ENCODE measurements at regions not wholly inside any gene's neighbourhood (a gene's known extent, or its start where the extent isn't known, plus 50 kb on each side); places are given as distances from the start of the nearest gene placed in this dataset.

DNA sequence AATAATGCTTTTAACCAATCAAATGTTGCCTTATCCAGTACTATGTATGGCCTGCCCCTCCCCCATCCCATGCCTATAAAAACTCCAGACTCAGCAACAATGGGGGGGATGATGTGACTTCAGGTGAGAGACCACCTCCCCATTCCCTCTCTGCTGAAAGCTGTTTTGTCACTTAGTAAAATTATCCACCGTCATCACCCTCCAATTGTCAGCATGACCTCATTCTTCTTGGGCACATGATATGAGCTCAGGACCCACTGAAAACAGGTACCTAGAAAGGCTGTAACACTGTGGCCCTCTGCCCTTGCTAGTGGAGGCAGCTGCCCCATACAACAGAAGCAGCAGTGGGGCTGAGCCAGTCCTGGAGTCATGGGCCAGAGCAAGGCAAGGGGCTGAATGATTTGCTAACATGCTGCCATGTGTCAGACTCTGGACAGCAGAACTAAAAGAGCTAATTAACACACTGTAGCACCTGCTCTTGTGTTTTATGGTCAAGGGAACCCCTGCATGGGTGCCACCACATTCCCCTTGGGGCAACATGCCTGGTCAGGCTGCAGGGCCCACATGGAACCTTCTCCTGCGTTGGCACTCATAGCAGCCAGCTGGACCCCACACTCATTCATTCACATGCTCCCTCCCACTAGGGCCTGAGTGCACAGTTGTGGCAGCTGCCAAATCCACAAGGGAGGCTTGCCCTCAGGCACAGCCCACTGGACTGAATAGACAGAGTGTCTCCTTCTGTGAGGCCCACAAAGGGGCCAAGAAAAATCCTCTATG lies 722.2 kb upstream of the PCDH20 start:
- TF ChIP-seq POLR2AphosphoS5 (IDR thresholded peaks at IDR 0.05; ENCODE audit: borderline replicate concordance, low read depth, low read length) = no peak
- TF ChIP-seq EZH2 (IDR thresholded peaks at IDR 0.05) = no peak
- TF ChIP-seq FOXP2 (optimal IDR thresholded peaks at IDR 0.05; ENCODE audit: control extremely low read depth, extremely low read length, insufficient read depth) = no peak
